ENCODE measurements at regions not wholly inside any gene's neighbourhood (a gene's known extent, or its start where the extent isn't known, plus 50 kb on each side); places are given as distances from the start of the nearest gene placed in this dataset.

DNA sequence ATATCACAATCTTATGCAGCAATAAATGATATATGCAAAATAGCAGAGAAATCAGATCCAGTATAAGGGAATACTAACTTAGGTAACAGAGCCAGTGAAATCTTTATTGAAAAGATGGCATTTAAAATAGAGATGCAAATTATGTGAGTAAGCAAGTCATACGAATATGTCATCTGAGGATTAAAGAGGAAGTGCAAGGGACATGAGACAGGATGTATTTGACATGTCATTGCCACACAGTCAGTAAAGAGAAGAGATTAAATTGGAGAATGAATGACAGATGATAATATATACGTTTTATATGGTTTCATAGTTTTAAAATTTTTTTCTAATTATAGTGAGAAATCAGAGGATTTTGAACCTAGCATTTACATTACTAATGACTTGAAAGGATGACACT lies 426.4 kb downstream of the SLITRK5 start:
- DNase-seq = no peak

DNA sequence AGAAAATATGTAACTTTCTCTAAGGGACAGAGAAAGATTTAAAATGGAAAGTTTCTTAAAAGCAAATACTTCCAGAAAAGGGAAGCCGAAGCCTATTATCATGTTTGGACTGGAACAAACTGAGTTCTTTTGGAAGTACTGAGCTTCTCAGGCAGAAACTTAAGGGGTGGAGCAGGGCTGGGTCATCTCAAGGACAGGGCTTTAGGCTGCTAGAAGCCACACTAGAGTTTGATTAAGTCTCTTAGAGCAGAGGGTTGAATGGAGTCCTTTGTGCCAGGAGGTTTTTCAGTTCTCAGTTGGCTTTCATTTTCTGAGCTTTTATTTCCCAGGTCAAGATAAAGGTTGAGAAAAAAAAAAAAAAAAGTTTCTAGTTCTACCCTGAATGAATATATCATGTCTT lies 432.7 kb downstream of the SLITRK5 start:
- DNase-seq = no peak

DNA sequence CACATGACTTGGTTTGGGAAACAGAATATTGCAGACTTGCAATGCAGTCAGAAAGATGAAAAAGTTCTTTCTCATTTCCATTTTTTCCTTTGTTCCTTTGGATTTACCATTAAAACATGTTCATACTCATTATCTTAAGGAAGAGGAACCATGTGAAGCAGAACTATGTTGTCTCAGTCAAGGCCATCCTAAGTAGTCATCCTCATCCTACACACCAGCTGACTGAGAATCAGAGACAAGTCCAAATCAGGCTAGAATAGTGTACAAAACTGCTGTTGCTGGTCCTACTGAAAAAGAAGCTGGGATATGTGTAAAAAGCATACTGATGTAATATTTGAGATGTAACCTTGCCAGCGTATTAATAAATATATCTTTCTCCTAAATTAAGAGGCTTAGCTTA lies 433.4 kb downstream of the SLITRK5 start:
- no peak for DNase-seq

DNA sequence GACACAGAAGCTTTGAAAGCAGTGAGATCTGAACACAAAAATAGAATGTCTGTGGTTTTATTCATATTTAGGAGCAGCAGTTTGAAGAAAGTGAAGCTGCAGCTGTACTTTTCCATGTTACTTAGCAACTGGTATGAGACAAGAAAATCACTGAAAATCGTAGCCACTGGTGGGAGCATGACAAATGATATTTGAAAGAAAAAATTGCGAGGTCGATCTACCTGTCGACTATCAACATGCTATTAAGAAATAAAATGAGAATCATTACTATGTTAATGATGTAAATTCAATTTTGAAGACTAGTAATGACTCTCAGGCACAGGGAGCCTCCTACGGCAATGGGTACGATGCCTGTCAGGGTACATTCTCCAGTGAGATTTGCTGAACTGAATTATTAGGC lies 436.4 kb downstream of the SLITRK5 start:
- no peak for DNase-seq

DNA sequence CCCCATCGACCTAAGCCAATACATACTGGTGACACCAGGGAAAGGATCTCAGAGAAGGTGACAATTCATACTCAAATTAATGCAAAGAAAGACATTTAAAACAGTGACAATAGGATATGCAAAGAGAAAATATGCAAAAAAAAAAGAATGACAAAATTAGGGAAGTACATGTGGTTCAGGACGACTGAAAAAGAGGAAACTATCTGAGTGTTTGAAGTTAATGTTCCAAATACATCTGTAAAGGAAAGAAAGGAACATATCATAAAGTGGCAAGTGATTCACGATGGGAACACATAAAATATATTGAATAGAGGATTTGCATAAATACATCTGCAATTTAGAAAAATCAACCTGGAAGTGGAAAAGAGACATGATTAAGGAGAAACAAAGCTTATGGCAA lies 441.4 kb downstream of the SLITRK5 start:
- DNase-seq = no peak

DNA sequence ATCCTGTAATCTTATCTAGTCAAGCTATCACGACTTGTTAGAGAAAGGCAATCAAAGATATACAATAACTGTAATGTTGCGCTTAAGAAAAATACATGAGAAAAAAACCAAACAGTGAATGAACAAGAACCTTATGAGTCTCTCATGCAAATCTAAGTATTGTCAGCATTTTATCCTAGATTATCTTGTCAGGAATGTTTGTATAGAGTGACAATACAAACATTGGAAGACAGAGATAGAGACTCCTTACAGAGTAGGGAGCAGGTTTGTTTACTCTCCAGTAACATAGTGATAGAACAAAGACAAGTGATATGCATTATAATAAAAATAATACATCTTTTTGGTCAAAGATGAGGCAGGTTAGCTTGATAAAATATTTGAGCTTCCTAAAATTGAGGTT lies 444.8 kb downstream of the SLITRK5 start:
- DNase-seq = no peak

DNA sequence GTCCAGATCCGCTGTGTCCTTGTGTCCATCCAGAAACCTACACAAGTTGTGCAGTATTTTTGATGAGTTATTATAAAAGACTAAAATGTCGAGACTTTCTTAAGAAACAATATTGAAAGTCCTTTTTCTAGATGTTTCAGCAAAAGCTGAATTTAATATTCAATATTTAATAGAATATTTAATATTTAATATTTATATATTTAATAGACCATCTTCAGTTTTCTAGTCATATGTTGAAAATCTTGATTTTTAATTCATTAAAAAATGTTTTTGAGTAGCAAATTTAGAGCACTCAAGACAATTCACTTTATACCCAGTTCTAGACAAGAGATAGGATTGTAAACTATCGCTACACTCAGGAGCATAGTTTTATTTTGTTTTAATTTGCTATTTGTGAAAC lies 447.8 kb downstream of the SLITRK5 start:
- DNase-seq = no peak

DNA sequence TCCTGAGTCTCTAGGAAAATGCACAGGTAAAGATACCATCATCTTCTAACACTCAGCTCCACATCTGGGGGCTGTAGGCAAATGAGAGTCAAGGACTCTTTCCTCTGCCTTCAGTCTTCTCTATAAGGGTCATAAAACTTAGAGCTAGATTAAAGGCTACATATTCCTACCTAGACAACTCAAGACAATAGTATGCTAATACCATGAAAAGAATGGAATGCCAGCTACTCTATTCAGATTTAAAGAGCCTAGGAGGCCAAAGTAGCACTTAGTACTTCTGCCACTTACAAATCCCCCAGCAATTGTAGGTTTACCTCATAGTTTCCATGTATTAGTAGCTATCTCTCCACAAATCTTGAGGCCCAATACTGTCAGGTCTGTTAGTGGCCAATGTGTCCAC lies 453.0 kb downstream of the SLITRK5 start:
- DNase-seq = no peak

DNA sequence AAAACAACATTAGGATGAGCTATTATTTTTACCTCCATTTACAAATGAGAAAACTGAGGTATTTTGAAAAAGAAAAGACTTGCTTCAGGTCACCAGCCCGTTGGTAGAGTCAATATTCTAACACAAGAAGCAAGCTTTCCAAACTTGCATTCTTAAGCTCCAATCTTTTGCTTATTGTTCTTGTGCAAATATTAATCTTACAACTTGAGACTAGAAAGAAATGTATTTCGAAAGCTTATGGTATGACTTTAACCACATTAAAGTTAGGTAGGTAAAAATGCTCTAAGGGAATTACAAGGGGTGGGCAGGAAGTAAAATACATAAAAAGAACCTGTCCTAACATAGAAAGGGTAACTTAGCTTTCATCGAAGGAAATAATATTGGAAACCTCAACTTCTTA lies 453.9 kb downstream of the SLITRK5 start:
- no peak for DNase-seq

DNA sequence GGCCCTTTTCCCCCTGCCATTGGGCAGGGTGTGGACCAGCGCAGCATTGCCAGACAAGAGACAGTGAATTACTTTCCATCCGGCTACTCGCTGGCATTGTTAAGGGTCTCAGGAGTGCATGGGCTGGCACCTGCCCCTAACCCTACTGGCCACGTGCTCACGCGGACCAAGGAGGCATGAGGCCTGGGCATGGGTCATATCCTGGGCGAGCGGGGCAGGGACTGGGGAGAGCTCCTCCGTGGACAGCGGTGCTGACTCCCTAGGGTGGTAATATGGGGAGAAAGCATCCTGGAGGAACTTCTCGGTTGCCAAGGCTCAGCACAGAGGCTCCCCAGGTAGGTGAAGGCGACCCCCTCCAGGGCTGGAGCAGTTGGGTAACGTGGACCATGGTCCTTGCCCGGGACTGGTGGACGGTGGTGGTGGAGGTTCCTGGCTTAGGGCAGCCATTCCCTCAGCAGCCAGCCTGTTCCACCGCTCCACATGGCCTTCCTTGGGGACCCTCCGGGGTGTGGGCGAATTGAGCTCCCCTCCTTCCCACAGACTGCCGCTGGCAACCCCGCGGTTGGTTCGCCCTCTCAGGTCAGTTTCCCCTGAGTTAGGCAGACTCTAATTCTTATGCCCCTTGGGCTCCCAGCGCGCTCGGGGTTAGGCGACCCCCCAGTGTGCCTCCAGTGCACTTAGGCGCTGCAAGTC lies 465.1 kb downstream of the SLITRK5 start:
- DNase-seq = no peak

DNA sequence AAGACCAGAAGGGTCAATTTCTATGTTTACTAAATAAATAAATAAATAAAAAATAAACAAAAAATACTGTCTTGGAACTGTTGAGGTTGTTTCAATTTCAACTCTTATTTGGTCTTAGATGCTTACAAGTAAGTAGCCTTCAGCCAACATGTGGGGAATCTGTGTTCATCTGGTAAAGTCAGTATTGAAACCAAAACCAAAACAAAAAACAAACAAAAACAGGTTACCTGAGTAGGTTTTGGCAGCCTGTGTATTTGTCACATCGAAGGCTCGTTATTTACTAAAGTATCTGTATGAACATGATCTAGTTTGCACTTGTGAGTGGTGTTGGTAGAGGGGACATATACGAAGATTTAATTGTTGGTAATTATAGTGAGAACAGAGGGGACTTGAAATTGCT lies 471.5 kb downstream of the SLITRK5 start:
- no peak for DNase-seq

DNA sequence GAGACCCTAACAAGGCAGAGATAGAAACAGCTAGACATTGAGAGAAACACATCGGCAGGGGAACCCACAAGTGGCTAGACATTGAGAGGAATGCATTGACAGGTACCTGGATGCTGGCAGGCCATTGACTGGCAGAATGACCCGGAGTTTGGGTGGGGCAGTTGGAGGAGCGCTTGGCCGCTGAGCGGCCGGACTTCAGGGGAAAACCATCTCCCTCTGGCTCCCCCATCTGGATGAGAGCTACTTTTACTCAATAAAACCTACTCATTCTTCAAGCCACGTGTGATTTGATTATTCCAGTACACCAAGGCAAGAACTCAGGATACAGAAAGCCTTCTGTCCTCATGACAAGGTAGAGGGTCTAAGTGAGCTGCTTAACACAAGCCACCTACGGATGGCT lies 473.4 kb downstream of the SLITRK5 start:
- DNase-seq = no peak

DNA sequence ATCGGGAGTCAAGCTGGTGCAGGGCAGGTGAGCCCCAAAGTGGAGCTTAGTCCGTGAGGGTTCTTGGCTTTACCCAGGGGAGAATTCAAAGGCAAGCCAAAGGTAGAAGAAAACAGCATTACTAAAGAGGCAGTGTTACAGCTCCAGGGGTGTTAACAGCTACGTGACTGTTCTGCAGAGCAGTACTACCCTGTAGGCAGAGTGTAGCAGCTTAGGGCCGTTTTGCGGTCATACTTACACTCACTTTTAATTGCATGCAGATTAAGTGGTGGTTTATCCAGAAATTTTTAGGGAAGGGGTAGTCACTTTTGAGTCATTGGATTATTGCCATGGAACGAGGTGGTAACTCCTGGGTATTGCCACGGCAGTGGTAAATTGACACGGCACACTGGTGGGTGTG lies 482.2 kb downstream of the SLITRK5 start:
- DNase-seq = no peak

DNA sequence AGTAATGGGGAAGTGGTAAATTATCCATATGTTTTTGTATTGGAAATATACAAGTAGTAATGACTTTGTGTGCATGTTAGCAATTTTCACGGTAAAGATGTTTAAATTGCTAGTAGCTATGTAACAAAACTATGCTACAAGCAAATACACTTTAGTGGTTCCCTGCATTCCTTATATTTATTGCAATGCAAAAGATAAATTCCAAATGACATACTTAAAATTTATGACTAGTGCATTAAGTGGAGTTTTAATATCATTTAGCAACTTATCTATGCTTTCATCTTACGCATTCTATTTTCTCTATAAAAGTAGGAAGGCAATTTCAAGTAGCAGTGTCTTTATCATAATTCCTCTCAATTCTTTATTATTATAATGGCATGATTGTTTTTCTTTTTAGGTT lies 482.8 kb downstream of the SLITRK5 start:
- DNase-seq = no peak

DNA sequence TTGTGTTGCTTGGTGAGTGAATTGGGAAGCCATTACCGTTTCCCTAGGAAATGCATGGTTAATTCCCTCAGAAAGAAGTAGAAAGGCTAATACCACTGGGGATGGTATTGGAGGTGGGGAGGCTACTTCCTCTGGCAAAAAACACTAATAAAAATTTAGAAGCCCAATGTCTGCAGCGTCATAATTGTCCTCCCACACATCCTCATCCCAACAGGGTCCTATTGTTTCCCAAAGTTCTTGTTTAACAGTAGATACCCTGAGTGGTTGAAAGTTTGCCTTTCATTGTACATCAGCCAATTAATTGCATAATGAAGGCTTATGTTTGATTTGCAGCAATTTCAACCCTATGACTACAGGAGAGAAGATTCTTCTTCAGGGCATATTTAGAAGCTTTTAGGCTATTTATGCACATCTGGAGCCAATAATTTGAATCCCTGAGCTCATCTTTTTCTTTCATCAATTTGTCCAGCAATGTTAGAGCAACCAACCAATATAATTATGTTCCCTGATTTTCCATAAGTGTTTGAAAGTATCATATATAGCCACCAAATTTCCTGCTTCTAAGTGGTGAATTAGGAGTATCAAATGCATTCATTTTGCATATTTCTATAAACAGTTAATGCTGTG lies 491.0 kb downstream of the SLITRK5 start:
- DNase-seq = no peak

DNA sequence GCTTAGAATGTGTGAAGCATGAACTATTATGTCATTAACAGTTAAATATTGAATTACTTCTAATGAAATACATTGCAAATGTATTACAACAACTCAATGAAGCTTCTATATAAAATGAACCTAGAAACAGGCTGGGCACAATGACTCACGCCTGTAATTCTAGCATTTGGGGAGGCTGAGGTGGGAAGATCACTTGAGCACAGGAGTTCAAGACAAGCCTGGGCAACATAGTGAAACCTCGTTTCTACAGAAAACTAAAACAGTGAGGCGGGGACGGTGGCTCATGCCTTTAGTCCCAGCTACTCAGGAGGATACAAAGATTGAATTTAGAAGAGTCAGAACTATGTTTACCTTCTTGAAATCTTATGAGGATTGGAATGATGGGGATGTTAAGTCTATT lies 505.1 kb downstream of the SLITRK5 start:
- DNase-seq = no peak

DNA sequence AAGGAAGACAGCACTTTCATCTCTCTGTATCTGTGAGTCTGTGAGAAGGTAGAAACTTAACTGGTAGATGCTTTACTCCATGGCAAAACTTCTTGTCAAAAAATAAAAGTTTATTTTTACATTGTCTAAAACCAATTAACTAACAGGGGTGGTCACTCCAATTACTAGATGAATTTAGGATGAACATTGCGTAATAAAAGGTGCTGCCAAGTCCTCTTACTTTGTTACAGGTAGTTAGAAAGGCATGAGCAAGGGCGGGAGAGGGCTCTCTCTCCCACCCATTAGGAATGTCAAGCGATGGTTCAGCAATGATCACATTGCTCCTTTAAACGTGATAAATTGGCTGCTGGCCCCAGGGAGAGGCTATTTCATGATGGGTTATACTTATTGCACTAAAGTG lies 512.3 kb downstream of the SLITRK5 start:
- DNase-seq = no peak

DNA sequence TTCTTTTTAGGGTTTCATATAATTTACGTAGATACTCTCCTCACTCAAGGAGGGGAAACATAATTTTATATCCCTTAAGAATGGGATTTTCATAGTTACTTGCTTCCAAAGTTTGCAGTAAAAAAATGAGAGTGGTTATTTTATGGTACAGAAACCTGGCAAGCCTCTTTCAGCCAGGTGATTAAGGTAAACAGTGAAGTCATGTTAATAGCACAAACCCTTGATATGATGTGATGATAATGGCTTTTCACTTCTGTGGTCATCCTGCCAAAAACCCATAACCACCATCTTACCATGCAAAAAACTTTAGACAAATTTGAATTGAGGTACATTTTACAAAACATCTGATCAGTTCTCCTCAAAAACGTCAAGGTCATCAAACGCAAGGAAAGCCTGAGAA lies 517.8 kb downstream of the SLITRK5 start:
- no peak for DNase-seq

DNA sequence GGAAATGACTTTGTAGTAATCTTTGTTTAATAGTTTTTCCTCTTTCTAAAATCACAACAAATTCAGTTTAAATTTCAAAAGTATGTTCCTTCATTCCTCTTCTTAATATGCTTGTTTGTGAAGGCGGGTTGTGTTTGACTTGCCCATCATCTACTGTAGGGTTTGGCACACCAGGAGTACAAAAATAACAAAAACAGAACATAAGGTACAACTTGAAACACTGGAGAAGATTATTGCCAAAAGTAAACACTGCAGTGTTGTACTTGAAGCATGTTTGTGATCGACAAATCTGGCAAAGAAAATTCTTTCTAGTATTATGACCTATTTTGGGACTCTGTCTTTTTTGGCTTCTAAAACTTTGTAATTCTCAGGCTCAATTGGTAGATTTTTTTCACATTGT lies 518.6 kb downstream of the SLITRK5 start:
- no peak for DNase-seq

DNA sequence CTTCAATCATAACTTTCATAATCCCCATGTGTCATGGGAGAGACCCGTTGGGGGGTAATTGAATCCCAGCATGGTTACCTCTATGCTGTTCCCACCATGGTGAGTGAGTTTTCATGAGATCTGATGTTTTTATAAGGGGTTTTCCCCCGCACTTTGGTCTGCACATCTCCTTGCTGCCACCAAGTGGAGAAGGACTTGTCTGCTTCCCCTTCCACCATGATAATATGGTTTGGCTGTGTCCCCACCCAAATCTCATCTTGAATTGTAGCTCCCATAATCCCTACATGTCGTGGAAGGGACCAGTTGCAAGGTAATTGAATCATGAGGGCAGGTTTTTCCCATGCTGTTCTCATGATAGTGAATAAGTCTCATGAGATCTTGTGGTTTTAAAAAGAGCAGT lies 524.9 kb downstream of the SLITRK5 start:
- DNase-seq = no peak

DNA sequence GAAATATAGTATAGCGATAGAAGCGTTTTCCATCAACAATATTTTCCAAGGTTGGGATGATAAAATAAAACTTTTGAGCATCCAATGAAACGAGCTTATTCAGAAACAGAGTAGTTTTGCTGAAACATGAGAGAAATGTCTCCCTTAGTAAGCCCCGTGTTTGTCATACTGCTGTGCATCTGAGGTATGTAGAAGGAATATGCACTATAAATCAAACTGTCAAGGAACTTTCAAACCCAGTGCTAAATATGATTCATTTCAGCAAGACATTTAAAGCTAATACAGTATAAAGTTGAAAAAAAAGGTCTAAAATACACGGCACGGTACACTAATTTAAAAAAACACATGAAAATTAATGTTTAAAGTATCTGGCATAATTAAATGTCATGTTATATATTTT lies 546.2 kb downstream of the SLITRK5 start:
- DNase-seq = no peak

DNA sequence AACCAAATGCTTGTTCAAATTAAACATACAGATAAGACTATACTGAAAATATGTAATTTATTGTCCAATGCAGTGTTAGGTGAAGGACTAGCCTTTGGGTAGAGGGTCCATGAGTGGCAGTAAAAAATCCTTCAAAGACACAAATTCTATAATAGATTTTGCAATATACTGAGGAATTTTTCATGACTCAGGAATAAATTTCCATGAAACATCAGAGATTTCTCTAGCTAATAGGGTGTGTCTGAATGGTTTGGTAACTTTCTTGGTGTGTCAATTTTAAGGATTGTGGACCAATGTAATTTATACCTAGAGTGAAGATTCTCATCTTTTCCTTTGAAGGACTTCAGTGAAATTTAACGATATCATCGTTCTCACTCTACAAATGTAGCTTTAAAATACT lies 546.7 kb downstream of the SLITRK5 start:
- no peak for DNase-seq

DNA sequence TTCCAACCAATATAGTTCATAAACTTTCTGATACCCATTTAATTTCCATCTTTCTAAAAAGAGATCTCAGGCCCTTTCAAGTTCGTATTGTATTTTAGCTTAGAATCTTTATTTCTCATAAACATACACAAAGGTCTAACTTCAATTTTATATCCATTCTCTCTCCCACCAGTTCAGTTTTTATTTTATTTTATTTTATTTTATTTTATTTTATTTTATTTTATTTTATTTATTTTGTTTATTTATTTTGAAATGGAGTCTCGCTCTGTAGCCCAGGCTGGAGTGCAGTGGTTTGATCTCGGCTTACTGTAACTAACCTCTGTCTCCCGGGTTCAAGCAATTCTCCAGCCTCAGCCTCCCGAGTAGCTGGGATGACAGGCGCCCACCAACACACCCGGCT lies 552.8 kb downstream of the SLITRK5 start:
- DNase-seq = no peak

DNA sequence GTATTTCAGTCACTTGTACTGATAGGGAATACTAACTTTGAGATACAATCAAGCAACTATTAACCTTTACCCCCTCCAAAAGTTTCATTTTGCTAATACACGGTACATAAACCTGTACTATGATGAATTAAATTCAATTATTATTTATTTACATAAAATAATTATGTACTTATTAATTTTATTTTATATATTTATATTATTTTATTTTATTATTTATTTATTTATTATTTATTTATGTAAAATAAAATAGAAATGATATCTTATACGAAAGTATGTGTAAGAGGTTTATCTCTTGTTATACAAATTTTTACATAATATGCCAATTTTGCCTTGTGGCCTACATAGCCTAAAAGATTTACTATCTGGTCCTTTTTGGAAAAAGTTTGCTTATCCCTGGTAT lies 564.3 kb downstream of the SLITRK5 start:
- DNase-seq = no peak

DNA sequence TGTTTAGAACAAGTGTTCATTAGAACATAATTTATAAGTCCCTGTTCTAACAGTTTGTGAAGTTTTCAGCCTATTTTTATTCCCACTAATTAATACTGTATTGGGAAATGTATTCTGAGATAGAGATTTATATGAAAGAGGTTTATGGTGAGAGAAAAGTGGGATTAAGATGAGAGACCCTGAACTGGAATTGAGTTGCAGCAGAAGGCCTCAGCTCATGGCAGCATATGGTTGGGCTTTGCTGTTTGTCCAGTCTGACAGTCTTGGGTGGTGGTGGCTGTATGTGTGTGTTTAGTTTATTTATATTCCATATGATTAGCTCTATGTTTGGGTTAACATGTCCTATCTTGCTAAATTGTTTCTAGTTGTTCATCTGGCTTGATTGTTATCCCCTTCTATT lies 575.1 kb downstream of the SLITRK5 start:
- DNase-seq = no peak

All from skin of body (tissue), 1 donor.